C1 segment of cervical spinal cord (tissue), 14 donors: ENCODE measurements at regions not wholly inside any gene's neighbourhood (a gene's known extent, or its start where the extent isn't known, plus 50 kb on each side); places are given as distances from the start of the nearest gene placed in this dataset.
"Not testable (repeated sequence)": the region's sequence is repeated elsewhere in the genome, so short reads cannot be mapped to it uniquely, and the experiment has no call there.

Source experiments
- DNase-seq, 14 donors: peaks; one replicate each; lab custom pipeline; 2025; lab: John Stamatoyannopoulos, UW

- DNase-seq, result not testable (repeated sequence)
Observed at GRCh38 chr2:111395350-111396128, 274.8 kb downstream of the BCL2L11 start.

DNA sequence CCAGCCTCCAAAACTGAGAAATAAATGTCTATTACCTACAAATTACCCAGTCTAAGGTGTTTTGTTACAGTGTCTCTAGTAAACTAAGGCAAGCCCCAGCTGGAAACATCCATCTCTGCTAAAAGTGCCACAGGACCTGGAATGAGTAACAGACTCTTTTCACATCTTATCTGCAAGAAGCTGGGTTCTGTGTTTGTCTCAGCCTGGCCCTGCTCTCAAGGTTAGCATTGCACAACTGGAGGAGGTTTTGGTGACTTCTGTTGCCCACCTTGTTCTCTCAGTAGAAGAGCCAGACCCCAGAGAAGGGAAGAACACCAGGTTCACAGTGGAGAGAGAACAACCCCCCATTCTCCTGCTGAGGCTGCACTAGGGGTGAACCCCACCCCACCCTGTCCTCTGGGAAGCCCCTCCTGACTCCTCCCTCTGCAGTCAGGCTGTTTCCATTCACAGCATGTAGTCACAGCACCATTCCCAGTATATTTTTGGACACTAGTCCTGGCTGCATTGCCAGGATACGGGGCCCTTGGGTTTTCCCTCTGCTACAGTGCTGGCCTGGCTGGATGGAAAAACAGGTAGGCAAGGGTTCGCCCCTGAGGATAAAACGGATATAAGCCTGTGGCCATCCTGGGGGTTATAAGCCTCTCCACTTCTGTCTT, 280.0 kb downstream of the BCL2L11 start:
- not testable (repeated sequence) for DNase-seq

DNA sequence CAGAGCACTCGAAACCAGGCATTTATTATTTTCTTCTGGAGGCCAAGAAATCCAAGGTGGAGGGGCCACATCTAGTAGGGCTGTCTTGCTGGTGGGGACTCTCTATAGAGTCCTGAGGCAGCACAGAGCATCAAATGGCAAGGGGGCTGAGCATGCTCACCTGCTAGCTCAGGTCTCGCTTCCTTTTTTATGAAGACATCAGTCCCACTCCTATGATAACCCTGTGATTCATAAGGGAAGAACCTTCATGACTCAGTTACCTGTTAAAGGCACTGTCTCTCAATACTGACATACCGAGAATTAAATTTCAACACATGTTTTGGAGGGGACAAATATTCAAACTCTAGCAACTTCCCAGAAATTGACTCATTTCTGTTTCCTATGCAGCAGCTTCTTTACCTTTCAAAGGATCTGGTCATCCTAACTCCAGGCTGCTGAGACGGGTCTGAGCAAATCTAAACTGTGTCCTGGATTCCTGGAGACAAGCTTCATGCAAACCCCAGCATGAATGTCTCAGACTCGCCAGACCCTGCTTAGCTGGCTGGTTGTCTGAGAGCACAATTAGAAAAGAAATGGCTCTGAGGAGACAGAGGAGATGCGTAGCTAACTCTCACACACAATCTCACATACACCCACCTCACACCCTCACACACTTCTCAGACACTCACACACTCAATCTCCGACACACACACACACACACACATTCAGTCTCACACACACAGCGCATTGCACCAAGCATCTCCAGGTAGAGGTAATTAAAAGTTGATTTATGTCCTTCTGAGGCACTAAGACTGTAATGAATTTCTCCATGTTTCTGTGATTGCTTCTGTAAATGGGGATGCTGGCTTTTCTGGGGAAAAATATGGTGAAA, 280.8 kb downstream of the BCL2L11 start:
- DNase-seq, result not testable (repeated sequence)

DNA sequence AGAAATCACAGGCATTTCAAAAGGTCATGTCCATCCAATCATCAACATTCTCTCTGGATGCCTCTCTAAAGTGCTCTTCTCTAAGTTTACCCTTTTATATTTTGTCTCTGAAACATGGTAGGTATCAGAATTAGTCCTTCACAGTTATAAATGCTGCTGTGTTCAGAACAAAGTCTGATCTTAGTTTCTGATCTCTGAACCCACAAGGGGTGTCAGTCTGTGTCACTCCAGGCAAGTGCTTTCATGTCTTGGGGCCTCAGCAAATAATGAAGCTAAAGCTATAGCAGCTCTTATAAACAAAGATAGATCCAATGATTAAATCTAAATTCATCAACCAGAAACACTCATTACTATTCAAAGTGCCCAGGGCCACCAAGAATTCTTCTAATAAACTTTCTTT, 281.7 kb downstream of the BCL2L11 start:
- not testable (repeated sequence) for DNase-seq

- not testable (repeated sequence) for DNase-seq
Observed at GRCh38 chr2:111403287-111403686, 282.6 kb downstream of the BCL2L11 start.

- not testable (repeated sequence) for DNase-seq
Observed at GRCh38 chr2:111406616-111407015, 285.9 kb downstream of the BCL2L11 start.

- DNase-seq, result not testable (repeated sequence)
Observed at GRCh38 chr2:111407632-111408194, 287.0 kb downstream of the BCL2L11 start.

- not testable (repeated sequence) for DNase-seq
Observed at GRCh38 chr2:111410868-111411406, 290.2 kb downstream of the BCL2L11 start.

GRCh38 chr2:111411867-111412681, 291.4 kb downstream of the BCL2L11 start:
- DNase-seq, result not testable (repeated sequence)

DNA sequence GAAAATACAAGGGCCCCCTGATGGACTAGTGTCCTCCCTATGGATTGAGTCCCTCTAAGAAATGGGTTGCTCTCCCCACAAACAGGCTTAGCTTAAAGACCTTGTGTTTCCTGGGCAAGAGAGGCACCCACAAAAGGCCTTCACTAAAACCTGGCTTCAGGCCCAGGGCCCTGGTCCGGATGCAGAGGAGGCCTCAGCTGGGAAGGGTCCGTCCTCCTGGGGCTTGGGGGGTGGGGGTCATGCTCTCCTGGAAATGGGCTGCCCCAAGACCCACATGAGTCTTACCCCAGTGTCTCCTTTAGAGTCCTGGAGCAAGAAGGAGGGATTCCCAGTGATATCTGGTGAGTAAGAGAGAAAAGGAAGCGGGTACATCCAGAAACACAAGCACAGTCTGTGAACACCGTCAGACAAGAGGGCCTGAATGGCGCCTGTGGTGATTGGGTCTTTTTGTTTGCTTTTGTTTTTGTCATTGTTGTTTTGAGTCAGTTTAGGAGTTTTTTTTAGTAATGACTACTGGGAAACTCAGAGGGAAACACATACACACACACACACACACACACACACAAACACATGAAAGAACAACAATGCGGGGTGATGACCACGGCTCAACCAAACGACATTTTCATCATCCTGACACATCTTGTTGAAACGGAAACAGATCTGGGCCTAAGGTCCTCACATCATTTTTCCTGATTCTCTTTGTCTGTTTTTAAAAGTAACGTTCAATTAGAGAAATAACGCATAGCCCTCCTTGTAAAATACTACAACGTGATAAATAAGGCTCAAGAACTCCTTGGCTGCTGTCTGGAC, 292.3 kb downstream of the BCL2L11 start:
- DNase-seq, result not testable (repeated sequence)

GRCh38 chr2:111413950-111414349, 293.2 kb downstream of the BCL2L11 start:
- DNase-seq, result not testable (repeated sequence)

GRCh38 chr2:111415765-111416743, 295.3 kb downstream of the BCL2L11 start:
- not testable (repeated sequence) for DNase-seq

DNA sequence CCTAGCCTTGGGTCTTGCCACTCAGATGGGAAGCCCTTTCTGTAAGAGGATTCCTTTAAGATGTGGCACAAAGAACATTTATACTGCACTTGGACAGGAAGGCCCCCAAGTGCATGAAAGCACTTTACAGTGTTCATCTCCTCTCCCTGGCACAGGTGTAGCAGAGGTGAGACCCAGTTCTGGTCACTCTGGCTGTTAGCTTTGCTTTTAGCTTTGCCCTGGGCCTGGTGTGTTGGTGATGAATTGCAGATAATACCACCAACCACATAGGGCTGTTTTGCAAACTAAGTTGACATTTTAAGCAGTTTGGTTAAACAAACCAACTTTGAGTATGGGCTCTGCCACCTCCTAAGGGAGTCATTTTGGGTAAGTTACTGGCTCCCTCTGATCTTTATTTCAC, 296.3 kb downstream of the BCL2L11 start:
- not testable (repeated sequence) for DNase-seq

- not testable (repeated sequence) for DNase-seq
Observed at GRCh38 chr2:111418091-111418875, 297.6 kb downstream of the BCL2L11 start.

DNA sequence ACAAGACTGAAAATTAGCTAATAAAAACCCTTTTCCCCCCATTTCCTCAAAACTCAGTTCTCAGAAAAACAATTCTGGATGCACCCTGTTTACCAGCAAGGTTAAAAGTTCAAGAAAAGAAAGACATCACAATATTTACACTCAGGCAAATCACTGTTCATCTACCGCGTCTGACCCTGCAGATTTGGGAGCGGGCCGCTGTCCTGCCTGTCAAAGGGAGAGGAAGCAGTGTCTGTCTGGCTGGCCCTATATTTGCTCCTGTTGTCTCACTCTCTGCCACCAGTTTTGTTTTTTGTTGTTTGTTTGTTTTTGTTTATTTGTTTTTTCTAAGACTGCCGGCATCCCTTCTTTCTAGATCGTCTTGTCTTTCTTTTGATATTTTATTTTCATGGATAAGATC, 299.4 kb downstream of the BCL2L11 start:
- DNase-seq, result not testable (repeated sequence)

DNA sequence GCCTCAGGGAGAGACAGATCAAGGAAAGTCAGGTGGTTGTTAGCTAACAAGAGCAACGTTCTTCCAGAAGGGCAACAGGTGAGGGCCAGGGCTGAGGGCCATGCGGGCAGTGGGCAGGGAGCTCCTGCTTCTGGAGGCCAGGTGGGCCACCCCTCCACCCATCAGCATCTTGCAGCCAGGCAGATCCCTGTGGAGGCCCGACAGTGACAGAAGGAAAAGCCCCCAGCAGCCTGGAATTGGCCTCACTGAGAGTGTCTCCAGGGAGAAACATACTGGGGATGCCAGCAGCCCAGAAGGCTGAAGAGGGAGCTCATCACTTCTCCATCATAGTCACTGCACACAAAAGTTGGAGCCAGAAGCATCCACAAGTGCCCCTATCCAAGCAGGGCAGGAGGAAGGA, 300.1 kb downstream of the BCL2L11 start:
- not testable (repeated sequence) for DNase-seq

- not testable (repeated sequence) for DNase-seq
Observed at GRCh38 chr2:111421949-111422348, 301.2 kb downstream of the BCL2L11 start.
